Keratinocyte (primary cell): ENCODE measurements at regions not wholly inside any gene's neighbourhood (a gene's known extent, or its start where the extent isn't known, plus 50 kb on each side); places are given as distances from the start of the nearest gene placed in this dataset.

Experiments
- DNase-seq: peaks from one replicate; pipeline ENCODE4 v3.0.0-alpha.2; 2011; ENCODE audit warnings: low read depth, missing footprints, low spot score
- FAIRE-seq: peaks from 2 replicates; lab custom pipeline; 2011; peaks lifted over from hg19 to GRCh38; lab: Jason Lieb, UNC
- H2AFZ ChIP-seq: 2 replicates; pipeline ENCODE4 v1.6.0; 2012; ENCODE audit warnings: low read length, control low read depth, inconsistent platforms; ENCODE audit not compliant: control insufficient read depth
- H3K27ac ChIP-seq: 2 replicates; pipeline ENCODE4 v1.5.1; 2011; ENCODE audit warnings: low read length; ENCODE audit not compliant: control insufficient read depth, insufficient read depth
- H3K27me3 ChIP-seq: 3 replicates; pipeline ENCODE4 v1.6.0; 2011; ENCODE audit warnings: low read length; ENCODE audit not compliant: control insufficient read depth, insufficient read depth; ENCODE audit errors: extremely low read depth
- H3K36me3 ChIP-seq, 2 experiments: 2 replicates in 1 of 2; 3 replicates in 1 of 2; pipeline ENCODE4 v1.5.1; 2011; ENCODE audit warnings: low read length in 2 of 2, mild to moderate bottlenecking in 1 of 2; ENCODE audit not compliant: control insufficient read depth in 2 of 2, insufficient read depth in 2 of 2; ENCODE audit errors: extremely low read depth in 1 of 2
- H3K4me1 ChIP-seq: 3 replicates; pipeline ENCODE4 v1.5.1; 2011; ENCODE audit warnings: low read length; ENCODE audit not compliant: control insufficient read depth, insufficient read depth; ENCODE audit errors: extremely low read depth
- H3K4me2 ChIP-seq: 3 replicates; pipeline ENCODE4 v1.6.0; 2011; ENCODE audit warnings: low read depth, low read length; ENCODE audit not compliant: control insufficient read depth, insufficient read depth; ENCODE audit errors: extremely low read depth
- H3K4me3 ChIP-seq, 3 experiments: fragments of 200-600 bp in 1 of 3; sonication (generic) in 1 of 3; 2 replicates in 2 of 3; 3 replicates in 1 of 3; pipeline ENCODE4 v1.5.1; 2011 to 2016; ENCODE audit warnings: low read length in 3 of 3, mild to moderate bottlenecking in 3 of 3, control low read depth in 2 of 3, inconsistent platforms in 1 of 3, low read depth in 1 of 3, mixed read lengths in 1 of 3, mixed run types in 1 of 3, moderate library complexity in 1 of 3; ENCODE audit not compliant: control insufficient read depth in 2 of 3, insufficient read depth in 2 of 3; ENCODE audit errors: extremely low read depth in 1 of 3
- H3K79me2 ChIP-seq: 2 replicates; pipeline ENCODE4 v1.6.0; 2012; ENCODE audit warnings: low read length; ENCODE audit not compliant: control insufficient read depth, insufficient read depth
- H3K9ac ChIP-seq: 3 replicates; pipeline ENCODE4 v1.6.0; 2011; ENCODE audit warnings: low read length; ENCODE audit not compliant: control insufficient read depth, insufficient read depth; ENCODE audit errors: extremely low read depth
- H3K9me1 ChIP-seq: 3 replicates; pipeline ENCODE4 v1.6.0; 2011; ENCODE audit warnings: low read length; ENCODE audit not compliant: control insufficient read depth, insufficient read depth; ENCODE audit errors: extremely low read depth
- H3K9me3 ChIP-seq: 2 replicates; pipeline ENCODE4 v1.5.1; 2012; ENCODE audit warnings: low read depth, low read length; ENCODE audit not compliant: control insufficient read depth
- H4K20me1 ChIP-seq: 3 replicates; pipeline ENCODE4 v1.6.0; 2011; ENCODE audit warnings: low read length; ENCODE audit not compliant: control insufficient read depth, insufficient read depth; ENCODE audit errors: extremely low read depth
- CTCF ChIP-seq, 3 experiments: IDR thresholded peaks in 1 of 3; conservative IDR thresholded peaks in 1 of 3; optimal IDR thresholded peaks in 1 of 3; 2 replicates in 2 of 3; 3 replicates in 1 of 3; pipeline versions ENCODE3 to v1.5.1; 2011; ENCODE audit warnings: low read length in 3 of 3, mild to moderate bottlenecking in 3 of 3, moderate library complexity in 2 of 3, control low read depth in 1 of 3, inconsistent platforms in 1 of 3; ENCODE audit not compliant: insufficient read depth in 2 of 3; ENCODE audit errors: extremely low read depth in 1 of 3
- EZH2 ChIP-seq: IDR thresholded peaks from one replicate; pipeline ENCODE4 v1.6.1; 2012; ENCODE audit warnings: inconsistent platforms, mild to moderate bottlenecking, low read length, moderate library complexity
- dilution Hi-C: fragments of 300-500 bp; cut with MboI; formaldehyde crosslinking; loops from one replicate; pipeline ENCODE4 v1.7.0; 2020; ENCODE audit warnings: low sequenced_read_pairs; ENCODE audit not compliant: extremely low pct_ligation_motif_present

- no peaks in the 10 kb centered on the region for H4K20me1 ChIP-seq
- H3K9ac ChIP-seq = no peak overlapping the region
- H3K27ac ChIP-seq = no peak overlapping the region
- H3K4me2 ChIP-seq = no peak overlapping the region
- H3K4me1 ChIP-seq = no peaks in the 10 kb centered on the region
- no peak overlapping the region for H2AFZ ChIP-seq
- no peaks in the 10 kb centered on the region for H3K9me1 ChIP-seq
- dilution Hi-C loops = no loop called here
- FAIRE-seq = no peak
- no peaks in the 10 kb centered on the region for H3K36me3 ChIP-seq
- no peaks in the 10 kb centered on the region for H3K27me3 ChIP-seq
- peaks cover 7% of the 10 kb centered on the region for H3K9me3 ChIP-seq
- no peak for DNase-seq
- H3K4me3 ChIP-seq = no peak overlapping the region
- TF ChIP-seq CTCF (optimal IDR thresholded peaks at IDR 0.05 in 1 of 3, IDR thresholded peaks at IDR 0.05 in 1 of 3, conservative IDR thresholded peaks at IDR 0.05 in 1 of 3; ENCODE audit: extremely low read depth in 1 of 3, insufficient read depth in 2 of 3, low read length in 3 of 3) = no peak
- no peak for TF ChIP-seq EZH2
- no peaks in the 10 kb centered on the region for H3K79me2 ChIP-seq
Measured at GRCh38 chr14:101033446-101034165, 130.1 kb upstream of the RTL1 start.

- Histone ChIP-seq H3K27ac (no peak overlapping the region), H4K20me1 (no peaks in the 10 kb centered on the region), H3K36me3 (no peaks in the 10 kb centered on the region), H3K9me1 (no peaks in the 10 kb centered on the region), H3K9me3 (peaks cover 3% of the 10 kb centered on the region), H3K9ac (no peak overlapping the region), H3K4me3 (no peak overlapping the region), H2AFZ (no peak overlapping the region), H3K4me2 (no peak overlapping the region), H3K4me1 (no peaks in the 10 kb centered on the region), H3K27me3 (no peaks in the 10 kb centered on the region), H3K79me2 (no peaks in the 10 kb centered on the region)
- FAIRE-seq = no peak
- dilution Hi-C loops = no loop called here
- no peak for DNase-seq
- no peak for TF ChIP-seq EZH2
- no peak for TF ChIP-seq CTCF (optimal IDR thresholded peaks at IDR 0.05 in 1 of 3, IDR thresholded peaks at IDR 0.05 in 1 of 3, conservative IDR thresholded peaks at IDR 0.05 in 1 of 3; ENCODE audit: extremely low read depth in 1 of 3, insufficient read depth in 2 of 3, low read length in 3 of 3)
Measured at GRCh38 chr14:101034986-101035385, 131.5 kb upstream of the RTL1 start.
